ENCODE measurements at regions not wholly inside any gene's neighbourhood (a gene's known extent, or its start where the extent isn't known, plus 50 kb on each side); places are given as distances from the start of the nearest gene placed in this dataset.

- Histone ChIP-seq H3K4me1 (ENCODE audit: insufficient read depth) (no peaks in the 10 kb centered on the region), H3K27me3 (no peaks in the 10 kb centered on the region), H3K4me3 (no peak overlapping the region), H3K9me3 (no peaks in the 10 kb centered on the region), H3K27ac (no peak overlapping the region), H3K36me3 (no peaks in the 10 kb centered on the region)
- no peak for TF ChIP-seq EP300 (IDR thresholded peaks at IDR 0.05)
- no peak for TF ChIP-seq POLR2A (IDR thresholded peaks at IDR 0.05)
- TF ChIP-seq CTCF (IDR thresholded peaks at IDR 0.05), result no peak
- WGBS, 3 donors, result 80 to 85% (median 84%) methylated on average over 4 of the region's 4 CpGs
- DNase-seq, result no peak
- intact Hi-C loops (cut with DNase I), result no loop called here
Observed at GRCh38 chr6:93677264-93677965, 258.1 kb upstream of the EPHA7 start.

- DNase-seq, result no peak
- Histone ChIP-seq H3K27me3 (no peaks in the 10 kb centered on the region), H3K36me3 (no peaks in the 10 kb centered on the region), H3K9me3 (no peaks in the 10 kb centered on the region), H3K4me1 (ENCODE audit: insufficient read depth) (no peaks in the 10 kb centered on the region), H3K4me3 (no peak overlapping the region), H3K27ac (no peak overlapping the region)
- TF ChIP-seq EP300 (IDR thresholded peaks at IDR 0.05) (no peak), POLR2A (IDR thresholded peaks at IDR 0.05) (no peak), CTCF (IDR thresholded peaks at IDR 0.05) (no peak)
- intact Hi-C loops (cut with DNase I), result no loop called here
- WGBS, 3 donors, result 89% methylated on average over 1 of the region's 1 CpG
Observed at GRCh38 chr6:93676581-93676980, 257.2 kb upstream of the EPHA7 start.

DNA sequence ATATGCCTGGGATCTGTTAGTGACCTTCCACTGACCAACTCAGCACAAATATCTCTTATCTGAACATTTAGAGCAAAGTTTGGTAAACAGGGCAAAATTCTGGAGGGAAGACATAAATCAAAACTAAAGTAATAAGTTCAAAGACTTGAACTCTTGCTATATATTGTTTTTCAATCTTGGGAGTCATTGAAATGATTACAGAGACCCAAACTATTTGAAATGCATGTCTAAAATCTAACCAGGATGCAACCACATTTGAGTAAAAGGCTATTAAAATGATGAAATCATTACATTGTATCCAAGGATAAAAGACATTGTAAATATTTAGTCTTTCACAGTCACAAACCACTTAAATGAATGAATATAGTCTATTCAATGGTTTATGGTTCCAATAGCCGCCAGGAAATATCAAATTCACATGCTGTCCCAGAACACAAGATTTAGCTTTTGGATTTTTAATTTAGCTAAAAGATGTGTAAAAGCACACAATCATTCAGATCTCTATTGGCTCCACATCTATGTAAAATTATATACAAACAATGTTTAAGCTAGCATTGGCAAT, 256.6 kb upstream of the EPHA7 start:
- H3K27me3 ChIP-seq, result no peaks in the 10 kb centered on the region
- 89 to 92% (median 90%) methylated on average over 1 of the region's 1 CpG for WGBS, 3 donors
- H3K9me3 ChIP-seq, result no peaks in the 10 kb centered on the region
- no peaks in the 10 kb centered on the region for H3K36me3 ChIP-seq
- H3K4me1 ChIP-seq (ENCODE audit: insufficient read depth), result no peaks in the 10 kb centered on the region
- intact Hi-C loops (cut with DNase I), result no loop called here
- H3K4me3 ChIP-seq, result no peak overlapping the region
- no peak overlapping the region for H3K27ac ChIP-seq
- TF ChIP-seq CTCF (IDR thresholded peaks at IDR 0.05) (no peak), EP300 (IDR thresholded peaks at IDR 0.05) (no peak), POLR2A (IDR thresholded peaks at IDR 0.05) (no peak)
- no peak for DNase-seq

GRCh38 chr6:93663111-93663510, 243.8 kb upstream of the EPHA7 start:
- no peaks in the 10 kb centered on the region for H3K36me3 ChIP-seq
- H3K27ac ChIP-seq, result no peak overlapping the region
- H3K9me3 ChIP-seq, result no peaks in the 10 kb centered on the region
- H3K27me3 ChIP-seq, result no peaks in the 10 kb centered on the region
- intact Hi-C loops (cut with DNase I), result no loop called here
- DNase-seq, result no peak
- no peaks in the 10 kb centered on the region for H3K4me1 ChIP-seq (ENCODE audit: insufficient read depth)
- H3K4me3 ChIP-seq, result no peak overlapping the region
- TF ChIP-seq POLR2A (IDR thresholded peaks at IDR 0.05), result no peak
- TF ChIP-seq CTCF (IDR thresholded peaks at IDR 0.05), result no peak
- no peak for TF ChIP-seq EP300 (IDR thresholded peaks at IDR 0.05)
- WGBS, 3 donors, result 65 to 82% (median 75%) methylated on average over 1 of the region's 1 CpG

Data from ovary (tissue), 7 donors.